PC-3 (cell line): ENCODE measurements at regions not wholly inside any gene's neighbourhood (a gene's known extent, or its start where the extent isn't known, plus 50 kb on each side); places are given as distances from the start of the nearest gene placed in this dataset.

ENCODE experiments used
- ATAC-seq: fragments of 200-7000 bp; cut with Tn5 transposase; 2 replicates; pipeline ENCODE4 v1.9.1; 2020; ENCODE audit warnings: mild to moderate bottlenecking, moderate library complexity
- BruUV-seq: library from RNA; stranded (reverse); fragments of 400-500 nt; replicated peaks from 2 replicates; lab custom pipeline; 2021; lab: Mats Ljungman, UMichigan
- CTCF ChIA-PET: fragments of 300-600 bp; sonication (Branson Sonifier 250); formaldehyde crosslinking; loops from one replicate; lab custom pipeline; 2022; ENCODE audit warnings: antibody characterized with exemption; lab: Charles Lee
- POLR2A ChIA-PET: fragments of 300-600 bp; sonication (Branson Sonifier 250); formaldehyde crosslinking; loops from one replicate; lab custom pipeline; 2022; ENCODE audit warnings: antibody characterized with exemption; ENCODE audit not compliant: unreplicated experiment; lab: Charles Lee
- DNase-seq: peaks from one replicate; pipeline ENCODE4 v3.0.0-alpha.2; 2015
- H2AFZ ChIP-seq: fragments of 300-600 bp; sonication (generic); 2 replicates; pipeline ENCODE4 v1.6.0; 2016; ENCODE audit warnings: antibody characterized with exemption, low read length
- H3F3A ChIP-seq: fragments of 300-600 bp; sonication (generic); one replicate; pipeline ENCODE4 v1.6.0; 2017; ENCODE audit warnings: antibody characterized with exemption, low read length, control low read depth, mild to moderate bottlenecking; ENCODE audit not compliant: unreplicated experiment
- H3K27ac ChIP-seq: fragments of 300-600 bp; sonication (generic); 2 replicates; pipeline ENCODE4 v1.5.1; 2016; ENCODE audit warnings: mild to moderate bottlenecking, low read length
- H3K27me3 ChIP-seq: fragments of 300-600 bp; sonication (generic); 2 replicates; pipeline ENCODE4 v1.6.1; 2016; ENCODE audit warnings: low read length, mixed read lengths
- H3K36me3 ChIP-seq: fragments of 300-600 bp; sonication (generic); 2 replicates; pipeline ENCODE4 v1.6.1; 2016; ENCODE audit warnings: low read depth, mixed run types, low read length, mixed read lengths
- H3K4me1 ChIP-seq: fragments of 300-600 bp; sonication (generic); 2 replicates; pipeline ENCODE4 v1.5.1; 2016; ENCODE audit warnings: low read length; ENCODE audit not compliant: insufficient read depth
- H3K4me2 ChIP-seq: fragments of 300-600 bp; sonication (generic); 2 replicates; pipeline ENCODE4 v1.6.0; 2016; ENCODE audit warnings: low read length
- H3K4me3 ChIP-seq: fragments of 300-600 bp; sonication (generic); 2 replicates; pipeline ENCODE4 v1.5.1; 2016; ENCODE audit warnings: mild to moderate bottlenecking, low read length, mixed read lengths
- H3K79me2 ChIP-seq: fragments of 300-600 bp; sonication (generic); 2 replicates; pipeline ENCODE4 v1.6.1; 2017; ENCODE audit warnings: low read length, mixed read lengths
- H3K9ac ChIP-seq: fragments of 300-600 bp; sonication (generic); 2 replicates; pipeline ENCODE4 v1.6.0; 2016; ENCODE audit warnings: mild to moderate bottlenecking, low read length
- H3K9me2 ChIP-seq: fragments of 300-600 bp; sonication (generic); replicated peaks from 2 replicates; pipeline ENCODE4 v1.6.1; 2016; ENCODE audit warnings: mixed run types, low read length, mixed read lengths
- H3K9me3 ChIP-seq: fragments of 300-600 bp; sonication (generic); 2 replicates; pipeline ENCODE4 v1.6.1; 2016; ENCODE audit warnings: low read length, mixed read lengths
- H4K20me1 ChIP-seq: fragments of 300-600 bp; sonication (generic); 2 replicates; pipeline ENCODE4 v1.6.1; 2016; ENCODE audit warnings: low read length, mixed read lengths
- EZH2 ChIP-seq: fragments of 300-600 bp; sonication (generic); IDR thresholded peaks from one replicate; pipeline ENCODE4 v1.6.1; 2017; ENCODE audit warnings: antibody characterized with exemption, mild to moderate bottlenecking, low read length; ENCODE audit not compliant: unreplicated experiment
- EZH2phosphoT487 ChIP-seq: fragments of 300-600 bp; sonication (generic); IDR thresholded peaks from 2 replicates; pipeline ENCODE4 v1.6.1; 2018; ENCODE audit warnings: mild to moderate bottlenecking, antibody characterized with exemption, low read length, borderline replicate concordance
- intact Hi-C: fragments of 100-400 bp; cut with micrococcal nuclease; formaldehyde crosslinking; loops from 2 replicates; pipeline ENCODE4 v1.9.0; 2023
- TF ChIP-seq, protein P1 (sequence below): fragments of 300-600 bp; sonication (generic); conservative IDR thresholded peaks from 2 replicates; pipeline ENCODE4 v1.5.1; 2017; ENCODE audit warnings: antibody characterized with exemption, low read depth, mild to moderate bottlenecking, low read length

DNA sequence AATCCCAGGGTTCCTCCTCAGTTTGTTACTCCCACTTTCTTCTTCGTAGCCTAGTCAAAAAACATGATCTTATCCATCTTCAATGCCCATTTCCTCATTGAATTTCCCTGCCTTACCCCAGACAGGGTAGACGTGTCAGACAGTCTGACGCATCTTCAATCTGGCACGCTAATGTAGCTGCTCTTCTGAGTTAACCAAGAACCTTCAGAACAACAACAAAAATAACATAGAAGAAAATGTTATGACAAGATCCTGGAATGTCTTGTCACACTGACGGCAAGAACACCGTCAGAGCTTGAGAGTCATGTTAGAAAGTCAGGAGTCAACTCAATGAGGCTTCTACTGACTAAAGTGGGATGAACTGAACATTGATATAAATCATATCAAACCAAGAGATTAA is 122.7 kb upstream of the SPDL1 start:
- ChIA-PET POLR2A (no interaction called here), CTCF (no interaction called here)

DNA sequence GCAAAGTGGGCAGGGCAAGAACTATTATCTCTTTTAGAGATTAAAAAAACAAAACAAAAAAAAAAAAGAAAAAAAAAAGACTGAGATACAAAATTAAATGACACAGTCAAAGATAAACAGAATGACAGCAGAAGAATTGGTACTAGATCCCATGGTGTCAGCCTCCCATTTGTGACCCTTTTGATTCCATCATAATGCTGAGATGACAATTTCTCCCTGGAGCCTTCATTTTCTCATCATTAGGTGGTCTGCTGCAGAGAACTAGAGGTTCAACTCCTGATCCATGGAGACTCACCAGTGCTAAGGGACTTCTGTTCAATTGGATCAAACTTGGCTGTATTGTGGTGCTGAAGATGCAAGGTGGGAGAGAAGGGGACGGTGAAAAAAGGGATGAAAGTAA is 123.5 kb upstream of the SPDL1 start:
- no peak overlapping the region for H3K27ac ChIP-seq
- no peak for ATAC-seq
- no peaks in the 10 kb centered on the region for H3K36me3 ChIP-seq
- no peaks in the 10 kb centered on the region for H4K20me1 ChIP-seq
- TF ChIP-seq, protein P1, sequence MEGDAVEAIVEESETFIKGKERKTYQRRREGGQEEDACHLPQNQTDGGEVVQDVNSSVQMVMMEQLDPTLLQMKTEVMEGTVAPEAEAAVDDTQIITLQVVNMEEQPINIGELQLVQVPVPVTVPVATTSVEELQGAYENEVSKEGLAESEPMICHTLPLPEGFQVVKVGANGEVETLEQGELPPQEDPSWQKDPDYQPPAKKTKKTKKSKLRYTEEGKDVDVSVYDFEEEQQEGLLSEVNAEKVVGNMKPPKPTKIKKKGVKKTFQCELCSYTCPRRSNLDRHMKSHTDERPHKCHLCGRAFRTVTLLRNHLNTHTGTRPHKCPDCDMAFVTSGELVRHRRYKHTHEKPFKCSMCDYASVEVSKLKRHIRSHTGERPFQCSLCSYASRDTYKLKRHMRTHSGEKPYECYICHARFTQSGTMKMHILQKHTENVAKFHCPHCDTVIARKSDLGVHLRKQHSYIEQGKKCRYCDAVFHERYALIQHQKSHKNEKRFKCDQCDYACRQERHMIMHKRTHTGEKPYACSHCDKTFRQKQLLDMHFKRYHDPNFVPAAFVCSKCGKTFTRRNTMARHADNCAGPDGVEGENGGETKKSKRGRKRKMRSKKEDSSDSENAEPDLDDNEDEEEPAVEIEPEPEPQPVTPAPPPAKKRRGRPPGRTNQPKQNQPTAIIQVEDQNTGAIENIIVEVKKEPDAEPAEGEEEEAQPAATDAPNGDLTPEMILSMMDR = no peak
- TF ChIP-seq EZH2phosphoT487 (no peak), EZH2 (no peak)
- BruUV-seq = no TSS peak
- no peak overlapping the region for H2AFZ ChIP-seq
- peaks cover 37% of the 10 kb centered on the region for H3K27me3 ChIP-seq
- no peak overlapping the region for H3K9ac ChIP-seq
- H3K4me2 ChIP-seq = no peak overlapping the region
- no peaks in the 10 kb centered on the region for H3F3A ChIP-seq
- POLR2A ChIA-PET = no interaction called here
- CTCF ChIA-PET = no interaction called here
- no peak overlapping the region for H3K4me3 ChIP-seq
- intact Hi-C loops = no loop called here
- no peak for DNase-seq
- H3K4me1 ChIP-seq = no peaks in the 10 kb centered on the region
- no peaks in the 10 kb centered on the region for H3K9me2 ChIP-seq
- H3K79me2 ChIP-seq = no peaks in the 10 kb centered on the region
- no peaks in the 10 kb centered on the region for H3K9me3 ChIP-seq

More for the DNA sequence above, 122.7 kb upstream of the SPDL1 start:
- H3K36me3 ChIP-seq = no peaks in the 10 kb centered on the region
- H3K9me3 ChIP-seq = no peaks in the 10 kb centered on the region
- no peak overlapping the region for H3K27ac ChIP-seq
- H3K4me2 ChIP-seq = no peak overlapping the region
- no peaks in the 10 kb centered on the region for H3F3A ChIP-seq
- H2AFZ ChIP-seq = no peak overlapping the region
- intact Hi-C loops = no loop called here
- DNase-seq (no peak), ATAC-seq (no peak)
- H3K27me3 ChIP-seq = peaks cover 37% of the 10 kb centered on the region
- no peaks in the 10 kb centered on the region for H4K20me1 ChIP-seq
- TF ChIP-seq EZH2phosphoT487 = no peak
- no peak for TF ChIP-seq EZH2
- TF ChIP-seq, protein P1 = no peak
- no peak overlapping the region for H3K4me3 ChIP-seq
- H3K4me1 ChIP-seq = no peaks in the 10 kb centered on the region
- H3K9ac ChIP-seq = no peak overlapping the region
- H3K9me2 ChIP-seq = no peaks in the 10 kb centered on the region
- BruUV-seq = no TSS peak
- H3K79me2 ChIP-seq = no peaks in the 10 kb centered on the region

- H3K36me3 ChIP-seq = no peaks in the 10 kb centered on the region
- CTCF ChIA-PET = no interaction called here
- H3K9me2 ChIP-seq = no peaks in the 10 kb centered on the region
- H3K27ac ChIP-seq = no peak overlapping the region
- no peak overlapping the region for H3K4me2 ChIP-seq
- no peak overlapping the region for H2AFZ ChIP-seq
- DNase-seq (no peak), ATAC-seq (no peak)
- POLR2A ChIA-PET = no interaction called here
- intact Hi-C loops = no loop called here
- no peak overlapping the region for H3K4me3 ChIP-seq
- H3K9me3 ChIP-seq = no peaks in the 10 kb centered on the region
- H3K79me2 ChIP-seq = no peaks in the 10 kb centered on the region
- H3K27me3 ChIP-seq = peaks cover 44% of the 10 kb centered on the region
- BruUV-seq = no TSS peak
- H4K20me1 ChIP-seq = no peaks in the 10 kb centered on the region
- H3K4me1 ChIP-seq = no peaks in the 10 kb centered on the region
- TF ChIP-seq EZH2 (no peak), EZH2phosphoT487 (no peak)
- TF ChIP-seq, protein P1 = no peak
- H3K9ac ChIP-seq = no peak overlapping the region
- no peaks in the 10 kb centered on the region for H3F3A ChIP-seq
Measured at GRCh38 chr5:169458221-169458620, 125.4 kb upstream of the SPDL1 start.
